NB4 (cell line): ENCODE measurements at regions not wholly inside any gene's neighbourhood (a gene's known extent, or its start where the extent isn't known, plus 50 kb on each side); places are given as distances from the start of the nearest gene placed in this dataset.

Source experiments
- DNase-seq: peaks from one replicate; pipeline ENCODE4 v3.0.0; 2010; ENCODE audit warnings: low read depth
- H3K4me3 ChIP-seq: one replicate; pipeline ENCODE4 v1.5.1; 2011; ENCODE audit warnings: mild to moderate bottlenecking, low read depth, low read length, moderate library complexity
- CTCF ChIP-seq: IDR thresholded peaks from one replicate; pipeline ENCODE4 v1.5.1; 2012; ENCODE audit warnings: low read depth, low read length
- MAX ChIP-seq: IDR thresholded peaks from 2 replicates; pipeline ENCODE4 v1.6.1; 2011; ENCODE audit warnings: low read depth, low read length
- MYC ChIP-seq: IDR thresholded peaks from 2 replicates; pipeline ENCODE4 v1.6.1; 2011; ENCODE audit warnings: low read depth, low read length
- POLR2A ChIP-seq: IDR thresholded peaks from 2 replicates; pipeline ENCODE4 v1.6.1; 2011; ENCODE audit warnings: mild to moderate bottlenecking; ENCODE audit not compliant: insufficient read length; ENCODE audit errors: extremely low read depth

- DNase-seq, result no peak
- H3K4me3 ChIP-seq, result no peak overlapping the region
- TF ChIP-seq CTCF, result no peak
- no peak for TF ChIP-seq MAX
- no peak for TF ChIP-seq MYC
- no peak for TF ChIP-seq POLR2A
Measured at GRCh38 chr12:75702477-75703093, 191.2 kb upstream of the KRR1 start.

GRCh38 chr12:75701859-75702258, 190.4 kb upstream of the KRR1 start:
- no peak overlapping the region for H3K4me3 ChIP-seq
- TF ChIP-seq MYC, result no peak
- no peak for TF ChIP-seq CTCF
- no peak for TF ChIP-seq POLR2A
- TF ChIP-seq MAX, result no peak
- no peak for DNase-seq

GRCh38 chr12:75699728-75700496, 188.5 kb upstream of the KRR1 start:
- no peak for DNase-seq
- no peak overlapping the region for H3K4me3 ChIP-seq
- TF ChIP-seq CTCF, result no peak
- no peak for TF ChIP-seq MAX
- no peak for TF ChIP-seq MYC
- TF ChIP-seq POLR2A, result no peak

- TF ChIP-seq MAX (no peak), MYC (no peak), POLR2A (no peak), CTCF (no peak)
- no peak for DNase-seq
- H3K4me3 ChIP-seq, result no peak overlapping the region
Measured at GRCh38 chr12:75699251-75699650, 187.8 kb upstream of the KRR1 start.

GRCh38 chr12:75698052-75698451, 186.6 kb upstream of the KRR1 start:
- no peak for TF ChIP-seq MAX
- H3K4me3 ChIP-seq, result no peak overlapping the region
- no peak for DNase-seq

- no peak overlapping the region for H3K4me3 ChIP-seq
- DNase-seq, result no peak
- no peak for TF ChIP-seq MYC
- TF ChIP-seq POLR2A, result no peak
- no peak for TF ChIP-seq MAX
- no peak for TF ChIP-seq CTCF
Measured at GRCh38 chr12:75695926-75696325, 184.5 kb upstream of the KRR1 start.
